H1 (cell line): ENCODE measurements at regions not wholly inside any gene's neighbourhood (a gene's known extent, or its start where the extent isn't known, plus 50 kb on each side); places are given as distances from the start of the nearest gene placed in this dataset.

Experiments
- CTCF ChIA-PET: fragments of 300-600 bp; sonication (Branson Sonifier 250); formaldehyde crosslinking; loops from one replicate; lab custom pipeline; 2021; ENCODE audit not compliant: partially characterized antibody; lab: Charles Lee
- POLR2A ChIA-PET: fragments of 300-600 bp; sonication (Branson Sonifier 250); formaldehyde crosslinking; loops from one replicate; lab custom pipeline; 2021; ENCODE audit warnings: inconsistent platforms; ENCODE audit not compliant: partially characterized antibody; lab: Charles Lee
- DNase-seq, 2 experiments: peaks; one replicate each; pipeline versions ENCODE4 v3.0.0 to v3.0.0-alpha.2; 2010 to 2022; ENCODE audit warnings: low spot score in 2 of 2, low read depth in 1 of 2, mixed read lengths in 1 of 2
- FAIRE-seq: peaks from 2 replicates; lab custom pipeline; 2011; peaks lifted over from hg19 to GRCh38; lab: Jason Lieb, UNC
- H2AFZ ChIP-seq: 2 replicates; pipeline ENCODE4 v1.8.1; 2012; ENCODE audit warnings: low read length, inconsistent platforms
- H2AK5ac ChIP-seq: 2 replicates; pipeline ENCODE4 v1.6.1; 2013; ENCODE audit warnings: low read depth, low read length
- H2BK120ac ChIP-seq: replicated peaks from 2 replicates; pipeline ENCODE3; 2013; ENCODE audit warnings: low read depth, low read length, inconsistent platforms
- H2BK12ac ChIP-seq: 2 replicates; pipeline ENCODE4 v1.6.1; 2013; ENCODE audit warnings: low read depth, low read length
- H2BK15ac ChIP-seq: 2 replicates; pipeline ENCODE4 v1.6.1; 2013; ENCODE audit warnings: low read length
- H2BK20ac ChIP-seq: 2 replicates; pipeline ENCODE4 v1.6.1; 2013; ENCODE audit warnings: low read length
- H2BK5ac ChIP-seq: 2 replicates; pipeline ENCODE4 v1.6.1; 2013; ENCODE audit warnings: low read depth, low read length
- H3K14ac ChIP-seq: 2 replicates; pipeline ENCODE4 v1.6.1; 2013; ENCODE audit warnings: inconsistent platforms; ENCODE audit not compliant: insufficient read length
- H3K18ac ChIP-seq: 2 replicates; pipeline ENCODE4 v1.6.1; 2013; ENCODE audit warnings: low read length; ENCODE audit errors: extremely low read depth
- H3K23ac ChIP-seq: 2 replicates; pipeline ENCODE4 v1.6.1; 2013; ENCODE audit warnings: inconsistent platforms; ENCODE audit not compliant: insufficient read length
- H3K23me2 ChIP-seq: 2 replicates; pipeline ENCODE4 v1.6.1; 2013; ENCODE audit warnings: low read depth, low read length
- H3K27ac ChIP-seq: 2 replicates; pipeline ENCODE4 v1.6.1; 2011; ENCODE audit warnings: low read depth, low read length, inconsistent platforms
- H3K27me3 ChIP-seq, 4 experiments: replicated peaks in 1 of 4; 1 replicate in 1 of 4; 2 replicates in 3 of 4; pipeline versions ENCODE4 v1.6.1 to v1.8.1; 2011 to 2013; ENCODE audit warnings: low read length in 3 of 4, mild to moderate bottlenecking in 3 of 4, inconsistent platforms in 2 of 4, mixed read lengths in 2 of 4, moderate library complexity in 1 of 4; ENCODE audit not compliant: control insufficient read depth in 3 of 4, insufficient read depth in 3 of 4; ENCODE audit errors: extremely low read depth in 1 of 4
- H3K36me3 ChIP-seq, 4 experiments: 2 replicates each; pipeline versions ENCODE4 v1.6.1 to v1.8.1; 2011 to 2013; ENCODE audit warnings: mild to moderate bottlenecking in 4 of 4, low read length in 3 of 4, moderate library complexity in 2 of 4, control low read depth in 1 of 4, inconsistent platforms in 1 of 4; ENCODE audit not compliant: insufficient read depth in 4 of 4, control insufficient read depth in 2 of 4
- H3K4ac ChIP-seq: replicated peaks from 2 replicates; pipeline ENCODE3; 2013; ENCODE audit warnings: low read length, low read depth, mixed read lengths, inconsistent platforms; ENCODE audit not compliant: insufficient read length
- H3K4me1 ChIP-seq, 4 experiments: replicated peaks in 1 of 4; 1 replicate in 1 of 4; 2 replicates in 3 of 4; pipeline versions ENCODE4 v1.6.1 to v1.8.1; 2011 to 2013; ENCODE audit warnings: low read length in 3 of 4, inconsistent platforms in 2 of 4, mixed read lengths in 1 of 4; ENCODE audit not compliant: insufficient read depth in 4 of 4, control insufficient read depth in 3 of 4
- H3K4me2 ChIP-seq, 2 experiments: 2 replicates each; pipeline versions ENCODE4 v1.6.1 to v1.8.1; 2011 to 2013; ENCODE audit warnings: low read depth in 2 of 2, low read length in 2 of 2, control low read depth in 1 of 2, inconsistent platforms in 1 of 2, mild to moderate bottlenecking in 1 of 2; ENCODE audit not compliant: insufficient read depth in 1 of 2
- H3K4me3 ChIP-seq, 4 experiments: fragments of 200-600, 300-600 bp in 1 of 4; sonication (generic), shearing (Covaris generic), sonication (Bioruptor Twin) in 1 of 4; 2 replicates each; pipeline versions ENCODE4 v1.5.1 to v1.8.1; 2011 to 2016; ENCODE audit warnings: low read length in 4 of 4, low read depth in 3 of 4, control low read depth in 2 of 4, inconsistent platforms in 2 of 4, mild to moderate bottlenecking in 2 of 4, mixed read lengths in 1 of 4, moderate library complexity in 1 of 4; ENCODE audit not compliant: insufficient read depth in 2 of 4; ENCODE audit errors: extremely low read depth in 1 of 4
- H3K56ac ChIP-seq: replicated peaks from 2 replicates; pipeline ENCODE3; 2013; ENCODE audit warnings: low read depth, mild to moderate bottlenecking, mixed read lengths, low read length, inconsistent platforms; ENCODE audit not compliant: insufficient read length
- H3K79me1 ChIP-seq: 2 replicates; pipeline ENCODE4 v1.6.1; 2013; ENCODE audit warnings: low read depth, low read length, control low read depth
- H3K79me2 ChIP-seq, 2 experiments: 2 replicates each; pipeline versions ENCODE4 v1.6.1 to v1.8.1; 2012 to 2013; ENCODE audit warnings: low read length in 2 of 2, mild to moderate bottlenecking in 2 of 2, inconsistent platforms in 1 of 2; ENCODE audit not compliant: insufficient read depth in 2 of 2, control insufficient read depth in 1 of 2
- H3K9ac ChIP-seq, 4 experiments: replicated peaks in 1 of 4; 1 replicate in 1 of 4; 2 replicates in 3 of 4; pipeline versions ENCODE4 v1.6.1 to v1.8.1; 2011 to 2013; ENCODE audit warnings: low read depth in 3 of 4, low read length in 3 of 4, control low read depth in 2 of 4, mild to moderate bottlenecking in 2 of 4, moderate library complexity in 2 of 4, inconsistent platforms in 1 of 4; ENCODE audit errors: extremely low read depth in 1 of 4
- H3K9me3 ChIP-seq, 2 experiments: 2 replicates each; pipeline versions ENCODE4 v1.6.1 to v1.8.1; 2012 to 2013; ENCODE audit warnings: mild to moderate bottlenecking in 2 of 2, moderate library complexity in 2 of 2, control low read depth in 1 of 2, inconsistent platforms in 1 of 2, low read depth in 1 of 2, low read length in 1 of 2, mixed read lengths in 1 of 2; ENCODE audit not compliant: insufficient read depth in 2 of 2
- H4K20me1 ChIP-seq, 2 experiments: replicated peaks in 1 of 2; 2 replicates each; pipeline versions ENCODE3 to v1.8.1; 2011 to 2013; ENCODE audit warnings: inconsistent platforms in 2 of 2, low read length in 2 of 2, mild to moderate bottlenecking in 1 of 2; ENCODE audit not compliant: insufficient read depth in 2 of 2, control insufficient read depth in 1 of 2
- H4K5ac ChIP-seq: 2 replicates; pipeline ENCODE4 v1.6.1; 2013; ENCODE audit warnings: low read length, low read depth, mixed read lengths, inconsistent platforms; ENCODE audit not compliant: insufficient read length
- H4K8ac ChIP-seq: 2 replicates; pipeline ENCODE4 v1.8.0; 2013; ENCODE audit warnings: mild to moderate bottlenecking, moderate library complexity, low read length, inconsistent platforms; ENCODE audit not compliant: insufficient read depth; ENCODE audit errors: extremely low read depth
- H4K91ac ChIP-seq: replicated peaks from 2 replicates; pipeline ENCODE3; 2013; ENCODE audit warnings: low read length, mixed read lengths, inconsistent platforms; ENCODE audit not compliant: insufficient read length
- CBX5 ChIP-seq: fragments of 300-800, 300-1000 bp; sonication (generic); IDR thresholded peaks from 2 replicates; pipeline ENCODE4 v1.7.1; 2016; ENCODE audit warnings: antibody characterized with exemption, low read length, low read depth
- CBX8 ChIP-seq: fragments of 300-800, 300-1000 bp; sonication (generic); IDR thresholded peaks from 2 replicates; pipeline ENCODE4 v1.7.1; 2016; ENCODE audit warnings: low read depth, low read length, borderline replicate concordance
- MAFK ChIP-seq: IDR thresholded peaks from 2 replicates; pipeline ENCODE4 v1.6.1; 2012; ENCODE audit warnings: low read depth, mild to moderate bottlenecking, improper control_type of control experiment, low read length
- RFX5 ChIP-seq: IDR thresholded peaks from 2 replicates; pipeline ENCODE4 v1.6.1; 2011; ENCODE audit warnings: low read depth, low read length, improper control_type of control experiment, borderline replicate concordance
- SP2 ChIP-seq: IDR thresholded peaks from 2 replicates; pipeline ENCODE4 v1.6.1; 2012; ENCODE audit warnings: mild to moderate bottlenecking, low read length, inconsistent platforms
- TAF7 ChIP-seq: optimal IDR thresholded peaks from 2 replicates; pipeline ENCODE3; 2011; ENCODE audit warnings: low read depth, mild to moderate bottlenecking, inconsistent platforms, low read length, moderate library complexity, borderline replicate concordance
- TEAD4 ChIP-seq: IDR thresholded peaks from 2 replicates; pipeline ENCODE4 v1.6.1; 2012; ENCODE audit warnings: low read depth, low read length, inconsistent platforms, mixed read lengths
- WGBS, 2 experiments: shearing (Covaris generic) in 1 of 2; methylation state at CpG; one replicate each; pipeline versions ENCODE4 v1.1.6 to v1.1.7; 2013 to 2015; ENCODE audit warnings: low lambda C conversion rate in 2 of 2, mixed read lengths in 2 of 2, inconsistent platforms in 1 of 2, low coverage in 1 of 2, missing lambda C conversion rate in 1 of 2; ENCODE audit not compliant: insufficient replicate concordance in 2 of 2, insufficient coverage in 1 of 2, insufficient read length in 1 of 2; ENCODE audit errors: extremely low coverage in 1 of 2, missing lambda C conversion rate in 1 of 2; 5-methylcytosine and 5-hydroxymethylcytosine counted together

DNA sequence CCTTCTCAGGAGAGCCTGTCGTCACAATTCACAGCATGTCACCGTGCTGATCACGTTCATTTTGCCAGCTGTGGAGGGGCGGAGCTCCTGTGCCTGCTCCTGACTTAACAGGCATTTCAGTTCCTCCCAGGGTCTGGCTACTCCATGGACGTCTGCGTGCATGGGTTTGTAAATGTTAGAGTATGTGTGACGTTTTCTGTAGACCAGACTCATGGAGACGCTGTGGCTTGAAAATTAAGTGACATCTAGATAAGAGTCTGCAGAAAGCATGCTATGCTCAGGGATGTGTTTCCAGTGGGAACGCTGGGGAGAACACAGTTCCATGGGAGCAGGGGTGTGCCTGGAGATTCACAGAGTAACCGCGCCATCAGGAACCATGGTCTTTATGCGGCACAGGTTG, 804.0 kb downstream of the TBC1D22A start:
- no peak overlapping the region for H2AFZ ChIP-seq
- H2BK20ac ChIP-seq = no peak overlapping the region
- no peaks in the 10 kb centered on the region for H3K27me3 ChIP-seq
- no peak overlapping the region for H4K8ac ChIP-seq
- no peak overlapping the region for H4K91ac ChIP-seq
- H3K4me3 ChIP-seq = no peak overlapping the region
- no peak overlapping the region for H2BK5ac ChIP-seq
- H3K18ac ChIP-seq = no peak overlapping the region
- H4K20me1 ChIP-seq = no peaks in the 10 kb centered on the region
- no peak overlapping the region for H3K27ac ChIP-seq
- H2AK5ac ChIP-seq = no peak overlapping the region
- H3K9ac ChIP-seq = no peak overlapping the region
- WGBS, 2 experiments = 85% methylated on average over 12 of the region's 12 CpGs; no CpG with 5 or more reads in 1 of the 2 experiments
- H3K4ac ChIP-seq = no peak overlapping the region
- ChIA-PET POLR2A (no interaction called here), CTCF (no interaction called here)
- H3K4me2 ChIP-seq = no peak overlapping the region
- TF ChIP-seq SP2 (no peak), CBX8 (no peak), RFX5 (no peak), CBX5 (no peak), TAF7 (no peak), MAFK (no peak), TEAD4 (no peak)
- H3K23me2 ChIP-seq = no peaks in the 10 kb centered on the region
- no peak overlapping the region for H3K14ac ChIP-seq
- peaks cover 78 to 94% of the 10 kb centered on the region in 2 experiments for H3K9me3 ChIP-seq
- no peak overlapping the region for H2BK120ac ChIP-seq
- H2BK15ac ChIP-seq = no peak overlapping the region
- no peaks in the 10 kb centered on the region for H3K36me3 ChIP-seq
- no peaks in the 10 kb centered on the region for H3K79me1 ChIP-seq
- DNase-seq (no peak), FAIRE-seq (no peak)
- H2BK12ac ChIP-seq = no peak overlapping the region
- H3K23ac ChIP-seq = no peak overlapping the region
- no peak overlapping the region for H3K56ac ChIP-seq
- no peaks in the 10 kb centered on the region for H3K79me2 ChIP-seq
- H4K5ac ChIP-seq = no peak overlapping the region
- H3K4me1 ChIP-seq = no peaks in the 10 kb centered on the region
